Mesendoderm (in vitro differentiated cells): ENCODE measurements at regions not wholly inside any gene's neighbourhood (a gene's known extent, or its start where the extent isn't known, plus 50 kb on each side); places are given as distances from the start of the nearest gene placed in this dataset.
A peak's percentile ranks its signal among the peaks of the same experiment; 100 is the strongest.

Experiments
- DNase-seq: peaks from one replicate; pipeline ENCODE4 v3.0.0; 2013
- H2AK5ac ChIP-seq: 2 replicates; pipeline ENCODE4 v1.6.1; 2013; ENCODE audit warnings: low read length, inconsistent platforms
- H2BK120ac ChIP-seq: 2 replicates; pipeline ENCODE4 v1.6.1; 2013; ENCODE audit warnings: low read depth, mild to moderate bottlenecking, low read length, moderate library complexity, mixed read lengths
- H2BK15ac ChIP-seq: replicated peaks from 2 replicates; pipeline ENCODE4 v1.6.1; 2013; ENCODE audit warnings: low read depth, mild to moderate bottlenecking, moderate library complexity
- H2BK5ac ChIP-seq: 2 replicates; pipeline ENCODE4 v1.6.1; 2013; ENCODE audit warnings: low read length, inconsistent platforms
- H3K18ac ChIP-seq: 2 replicates; pipeline ENCODE4 v1.6.1; 2013; ENCODE audit warnings: mild to moderate bottlenecking, low read length, mixed read lengths
- H3K23ac ChIP-seq: one replicate; pipeline ENCODE4 v1.6.1; 2013; ENCODE audit warnings: low read length
- H3K27ac ChIP-seq: 2 replicates; pipeline ENCODE4 v1.5.1; 2013; ENCODE audit warnings: low read depth, mild to moderate bottlenecking, inconsistent platforms, low read length, moderate library complexity
- H3K27me3 ChIP-seq: 2 replicates; pipeline ENCODE4 v1.6.1; 2013; ENCODE audit warnings: low read length, control low read depth, mild to moderate bottlenecking, inconsistent platforms; ENCODE audit not compliant: insufficient read depth, poor library complexity
- H3K36me3 ChIP-seq: 2 replicates; pipeline ENCODE4 v1.6.1; 2013; ENCODE audit warnings: low read length, inconsistent platforms; ENCODE audit not compliant: control insufficient read depth, insufficient read depth
- H3K4ac ChIP-seq: one replicate; pipeline ENCODE4 v1.6.1; 2013; ENCODE audit warnings: low read depth, mild to moderate bottlenecking, low read length, moderate library complexity
- H3K4me1 ChIP-seq: 2 replicates; pipeline ENCODE4 v1.6.1; 2013; ENCODE audit warnings: low read depth, low read length, inconsistent platforms; ENCODE audit not compliant: control insufficient read depth
- H3K4me2 ChIP-seq: 2 replicates; pipeline ENCODE4 v1.6.1; 2013; ENCODE audit warnings: low read length
- H3K4me3 ChIP-seq: 2 replicates; pipeline ENCODE4 v1.5.1; 2013; ENCODE audit warnings: mild to moderate bottlenecking, low read length
- H3K56ac ChIP-seq: one replicate; pipeline ENCODE4 v1.6.1; 2013; ENCODE audit warnings: low read length
- H3K79me1 ChIP-seq: 2 replicates; pipeline ENCODE4 v1.6.1; 2013; ENCODE audit warnings: low read length, inconsistent platforms
- H3K79me2 ChIP-seq: 2 replicates; pipeline ENCODE4 v1.6.1; 2013; ENCODE audit warnings: mild to moderate bottlenecking, low read length; ENCODE audit not compliant: control insufficient read depth, insufficient read depth
- H3K9ac ChIP-seq: 2 replicates; pipeline ENCODE4 v1.6.1; 2013; ENCODE audit warnings: low read length, inconsistent platforms
- H4K5ac ChIP-seq: one replicate; pipeline ENCODE4 v1.6.1; 2013; ENCODE audit warnings: low read length
- H4K8ac ChIP-seq: one replicate; pipeline ENCODE4 v1.6.1; 2013; ENCODE audit warnings: low read depth, mild to moderate bottlenecking, control low read depth, low read length, moderate library complexity
- WGBS: extraction: QIAGEN DNeasy Blood & Tissue Kit; methylation state at CpG from one replicate; pipeline ENCODE4 v1.1.7; 2013; ENCODE audit warnings: low lambda C conversion rate, missing lambda C conversion rate; ENCODE audit not compliant: insufficient coverage; ENCODE audit errors: extremely low coverage; 5-methylcytosine and 5-hydroxymethylcytosine counted together

DNA sequence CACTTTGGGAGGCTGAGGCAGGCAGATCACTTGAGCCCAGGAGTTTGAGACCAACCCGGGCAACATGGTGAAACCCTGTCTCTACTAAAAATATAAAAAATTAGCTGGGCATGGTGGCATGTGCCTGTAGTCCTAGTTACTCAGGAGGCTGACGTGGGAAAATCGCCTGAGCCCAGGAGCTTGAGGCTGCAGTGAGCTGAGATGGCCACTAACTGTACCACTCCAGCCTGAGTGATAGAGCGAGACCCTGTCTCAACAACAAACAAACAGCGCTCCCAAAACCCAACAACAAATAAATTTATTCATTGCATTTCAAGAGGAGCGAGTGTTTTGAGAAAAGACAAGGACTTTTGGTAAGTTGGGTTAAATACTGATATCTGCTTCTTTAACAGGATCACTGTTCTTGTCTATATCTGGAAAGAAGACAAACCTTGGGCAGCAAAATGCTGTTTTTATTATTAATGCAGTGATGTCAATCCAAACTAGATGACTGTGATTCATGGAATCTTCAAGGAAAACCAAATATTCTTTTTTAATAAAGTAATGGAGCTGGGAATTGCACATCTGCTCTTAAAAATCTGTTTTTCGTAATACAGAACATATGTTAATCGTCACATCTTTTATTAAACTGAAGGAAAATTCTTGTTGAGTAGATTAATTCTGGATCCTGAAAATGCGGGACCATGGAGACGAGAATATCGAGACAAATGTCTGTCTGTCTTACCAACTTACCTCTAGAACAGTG is 90.8 kb upstream of the LIMCH1 start:
- Histone ChIP-seq H4K5ac (no peak overlapping the region), H3K79me2 (no peaks in the 10 kb centered on the region), H3K36me3 (no peaks in the 10 kb centered on the region), H3K4me2 (no peak overlapping the region), H3K4me1 (no peaks in the 10 kb centered on the region), H3K18ac (no peak overlapping the region), H3K56ac (no peak overlapping the region), H3K23ac (no peak overlapping the region), H3K79me1 (no peaks in the 10 kb centered on the region), H2BK5ac (no peak overlapping the region), H3K27ac (no peak overlapping the region), H3K4me3 (no peak overlapping the region), H3K9ac (no peak overlapping the region), H2BK15ac (no peak overlapping the region), H3K27me3 (no peaks in the 10 kb centered on the region), H2BK120ac (no peak overlapping the region), H4K8ac (no peak overlapping the region), H2AK5ac (no peak overlapping the region), H3K4ac (no peak overlapping the region)
- no CpG with 5 or more reads among the region's 11 CpGs for WGBS
- DNase-seq = no peak

DNA sequence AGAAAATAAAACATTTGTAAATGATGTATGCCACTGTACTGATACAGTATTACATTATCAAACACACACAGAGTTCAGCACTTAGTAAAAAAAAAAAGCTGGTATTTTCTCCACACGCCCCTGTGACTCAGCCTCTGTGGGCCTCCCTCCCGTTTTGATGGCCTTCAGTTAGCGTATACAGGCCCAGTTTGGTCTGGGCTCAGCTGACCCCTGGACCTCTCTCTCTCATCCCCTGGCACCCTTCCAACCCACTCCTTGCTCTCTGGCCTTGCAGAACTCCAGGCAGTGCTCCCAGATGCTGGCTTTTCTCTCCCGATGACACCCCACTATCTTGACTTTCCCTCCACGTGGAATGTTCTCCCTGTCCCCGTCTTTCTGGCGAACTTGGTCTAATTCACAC is 89.0 kb upstream of the LIMCH1 start:
- Histone ChIP-seq H4K5ac (no peak overlapping the region), H3K27ac (no peak overlapping the region), H3K79me2 (no peaks in the 10 kb centered on the region), H3K79me1 (no peaks in the 10 kb centered on the region), H3K4me1 (no peaks in the 10 kb centered on the region), H3K36me3 (no peaks in the 10 kb centered on the region), H3K4me2 (no peak overlapping the region), H3K4ac (no peak overlapping the region), H2AK5ac (no peak overlapping the region), H3K9ac (no peak overlapping the region), H2BK120ac (no peak overlapping the region), H3K18ac (no peak overlapping the region), H4K8ac (peak overlapping the region; percentile 56), H2BK5ac (no peak overlapping the region), H3K27me3 (no peaks in the 10 kb centered on the region), H2BK15ac (no peak overlapping the region), H3K4me3 (no peak overlapping the region), H3K23ac (no peak overlapping the region), H3K56ac (no peak overlapping the region)
- no CpG with 5 or more reads among the region's 7 CpGs for WGBS
- DNase-seq = no peak

DNA sequence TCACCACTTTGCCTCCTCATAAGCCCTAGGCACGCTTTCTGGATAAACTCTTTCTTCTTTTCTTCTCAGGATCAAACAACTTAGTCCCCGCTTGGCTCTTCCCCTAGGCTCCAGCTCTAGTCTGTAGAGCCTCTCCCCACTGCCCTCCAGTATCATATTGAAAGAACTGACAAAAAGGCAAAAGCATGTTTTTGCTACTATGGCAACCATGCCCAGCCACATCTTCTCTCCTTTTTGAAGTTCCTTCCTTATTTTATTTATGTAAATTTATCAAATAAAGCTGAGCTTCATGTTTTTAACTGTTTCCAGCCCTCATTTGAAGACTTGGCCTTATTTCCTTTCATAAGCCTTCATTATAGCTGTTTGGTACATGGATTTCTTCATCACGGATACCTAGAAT is 86.0 kb upstream of the LIMCH1 start:
- H2AK5ac ChIP-seq = no peak overlapping the region
- H3K27me3 ChIP-seq = no peaks in the 10 kb centered on the region
- H4K5ac ChIP-seq = no peak overlapping the region
- H2BK5ac ChIP-seq = no peak overlapping the region
- H2BK120ac ChIP-seq = no peak overlapping the region
- peaks cover 2% of the 10 kb centered on the region for H3K4me1 ChIP-seq
- no peak overlapping the region for H3K27ac ChIP-seq
- H3K79me1 ChIP-seq = no peaks in the 10 kb centered on the region
- no peak overlapping the region for H2BK15ac ChIP-seq
- no peak overlapping the region for H3K4me2 ChIP-seq
- no peaks in the 10 kb centered on the region for H3K36me3 ChIP-seq
- no peak overlapping the region for H3K56ac ChIP-seq
- H3K79me2 ChIP-seq = no peaks in the 10 kb centered on the region
- H3K4ac ChIP-seq = no peak overlapping the region
- DNase-seq = no peak
- H4K8ac ChIP-seq = no peak overlapping the region
- no peak overlapping the region for H3K4me3 ChIP-seq
- no peak overlapping the region for H3K18ac ChIP-seq
- WGBS = no CpG with 5 or more reads among the region's 3 CpGs
- no peak overlapping the region for H3K23ac ChIP-seq
- H3K9ac ChIP-seq = no peak overlapping the region

DNA sequence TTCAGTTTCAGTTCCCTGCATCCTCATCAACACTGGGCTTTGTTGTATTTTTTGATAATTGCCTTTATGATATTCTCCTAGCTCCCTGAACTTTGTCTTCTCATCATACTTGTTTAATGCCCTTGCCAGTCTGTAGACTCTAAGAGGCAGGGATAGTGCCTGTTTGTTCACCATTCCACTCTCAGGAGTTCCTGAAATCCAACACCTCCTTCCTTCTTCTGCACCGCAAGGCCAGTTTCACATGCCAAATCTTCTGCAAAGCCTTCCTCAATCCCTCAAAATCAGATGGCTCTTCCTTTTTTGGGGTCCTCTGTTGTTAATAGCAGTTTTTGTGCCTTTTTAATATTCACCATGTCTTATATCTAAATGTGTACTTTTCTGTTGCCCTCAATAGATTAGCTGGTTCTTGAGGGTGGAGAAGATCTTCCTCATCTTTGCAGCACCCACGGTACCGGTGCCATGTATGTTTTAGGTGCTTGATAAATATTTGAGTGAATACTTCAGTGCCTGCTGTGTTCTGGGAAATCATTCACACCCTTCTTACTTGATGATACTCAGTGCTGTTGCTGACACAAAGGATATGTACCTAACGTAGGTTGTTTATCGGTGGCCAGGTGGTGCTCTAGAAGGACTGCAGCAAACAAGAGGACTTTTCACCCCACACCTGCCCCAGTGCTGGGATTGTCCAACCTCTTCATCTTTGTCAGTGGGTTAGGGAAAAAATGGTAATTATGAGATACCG is 85.3 kb upstream of the LIMCH1 start:
- Histone ChIP-seq H3K79me2 (no peaks in the 10 kb centered on the region), H3K27ac (no peak overlapping the region), H2BK15ac (no peak overlapping the region), H3K9ac (no peak overlapping the region), H3K79me1 (no peaks in the 10 kb centered on the region), H3K4ac (no peak overlapping the region), H4K5ac (no peak overlapping the region), H3K18ac (no peak overlapping the region), H3K23ac (no peak overlapping the region), H4K8ac (no peak overlapping the region), H3K4me2 (no peak overlapping the region), H2BK120ac (no peak overlapping the region), H3K4me3 (no peak overlapping the region), H2BK5ac (no peak overlapping the region), H3K56ac (no peak overlapping the region), H3K4me1 (peaks cover 2% of the 10 kb centered on the region), H3K36me3 (no peaks in the 10 kb centered on the region), H3K27me3 (no peaks in the 10 kb centered on the region), H2AK5ac (no peak overlapping the region)
- no peak for DNase-seq
- no CpG with 5 or more reads among the region's 6 CpGs for WGBS

DNA sequence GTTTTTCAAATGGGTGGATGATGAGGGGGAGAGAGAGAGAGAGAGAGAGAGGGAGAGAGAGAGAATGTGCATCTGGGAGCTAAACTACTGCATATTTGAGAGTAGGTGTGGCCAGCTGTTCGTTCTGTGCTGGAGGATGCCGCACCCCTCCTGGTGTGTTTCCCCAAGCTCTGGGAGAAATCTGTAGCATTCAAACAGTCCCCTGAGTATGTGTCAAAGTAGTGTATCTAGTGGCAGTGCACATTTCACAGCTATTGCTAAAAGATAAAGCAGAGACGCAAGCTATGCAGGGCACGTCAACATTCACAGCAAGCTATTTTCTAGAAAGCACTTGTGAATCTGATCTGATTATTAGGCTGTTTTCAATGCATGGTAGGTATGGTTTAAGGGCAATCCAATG is 83.5 kb upstream of the LIMCH1 start:
- no peak overlapping the region for H4K8ac ChIP-seq
- H2BK15ac ChIP-seq = no peak overlapping the region
- H3K56ac ChIP-seq = no peak overlapping the region
- H3K9ac ChIP-seq = no peak overlapping the region
- H3K27ac ChIP-seq = no peak overlapping the region
- H3K4ac ChIP-seq = no peak overlapping the region
- H2AK5ac ChIP-seq = no peak overlapping the region
- no peaks in the 10 kb centered on the region for H3K79me1 ChIP-seq
- no peak overlapping the region for H3K4me3 ChIP-seq
- H4K5ac ChIP-seq = no peak overlapping the region
- no peak overlapping the region for H2BK5ac ChIP-seq
- H3K23ac ChIP-seq = no peak overlapping the region
- no peak overlapping the region for H2BK120ac ChIP-seq
- H3K18ac ChIP-seq = no peak overlapping the region
- H3K4me1 ChIP-seq = peaks cover 2% of the 10 kb centered on the region
- peak; percentile 57 for DNase-seq
- no peaks in the 10 kb centered on the region for H3K79me2 ChIP-seq
- no peaks in the 10 kb centered on the region for H3K27me3 ChIP-seq
- no CpG with 5 or more reads among the region's 4 CpGs for WGBS
- H3K4me2 ChIP-seq = no peak overlapping the region
- no peaks in the 10 kb centered on the region for H3K36me3 ChIP-seq
